ENCODE measurements at regions not wholly inside any gene's neighbourhood (a gene's known extent, or its start where the extent isn't known, plus 50 kb on each side); places are given as distances from the start of the nearest gene placed in this dataset.
"Not testable (repeated sequence)": the region's sequence is repeated elsewhere in the genome, so short reads cannot be mapped to it uniquely, and the experiment has no call there.

GRCh38 chr7:42550706-42551470 lies 313.9 kb upstream of the GLI3 start:
- DNase-seq, result no peak

- no peak for DNase-seq
Measured at GRCh38 chr7:42549866-42550485, 313.0 kb upstream of the GLI3 start.

- DNase-seq, result no peak
Measured at GRCh38 chr7:42548816-42549611, 312.0 kb upstream of the GLI3 start.

- no peak for DNase-seq
Measured at GRCh38 chr7:42545049-42545724, 308.2 kb upstream of the GLI3 start.

GRCh38 chr7:42543953-42544352 lies 306.9 kb upstream of the GLI3 start:
- no peak for DNase-seq

- not testable (repeated sequence) for DNase-seq
Measured at GRCh38 chr7:42542446-42542845, 305.4 kb upstream of the GLI3 start.

GRCh38 chr7:42534441-42534840 lies 297.4 kb upstream of the GLI3 start:
- DNase-seq, result no peak

GRCh38 chr7:42527004-42527403 lies 290.0 kb upstream of the GLI3 start:
- no peak for DNase-seq

- peak; percentile 40 for DNase-seq
Measured at GRCh38 chr7:42522227-42522991, 285.4 kb upstream of the GLI3 start.

- no peak for DNase-seq
Measured at GRCh38 chr7:42511027-42511426, 274.0 kb upstream of the GLI3 start.

GRCh38 chr7:42506097-42506496 lies 269.1 kb upstream of the GLI3 start:
- DNase-seq, result no peak

- no peak for DNase-seq
Measured at GRCh38 chr7:42502022-42502421, 265.0 kb upstream of the GLI3 start.

GRCh38 chr7:42495256-42495655 lies 258.2 kb upstream of the GLI3 start:
- no peak for DNase-seq

- DNase-seq, result no peak
Measured at GRCh38 chr7:42494736-42495135, 257.7 kb upstream of the GLI3 start.

GRCh38 chr7:42494199-42494710 lies 257.2 kb upstream of the GLI3 start:
- no peak for DNase-seq

- peak; percentile 93 for DNase-seq
Measured at GRCh38 chr7:42493436-42494198, 256.6 kb upstream of the GLI3 start.

GRCh38 chr7:42492920-42493319 lies 255.9 kb upstream of the GLI3 start:
- DNase-seq, result no peak

- DNase-seq, result no peak
Measured at GRCh38 chr7:42491106-42491505, 254.1 kb upstream of the GLI3 start.

- no peak for DNase-seq
Measured at GRCh38 chr7:42489299-42489698, 252.3 kb upstream of the GLI3 start.

- no peak for DNase-seq
Measured at GRCh38 chr7:42485301-42485766, 248.3 kb upstream of the GLI3 start.

- DNase-seq, result no peak
Measured at GRCh38 chr7:42483886-42484285, 246.9 kb upstream of the GLI3 start.
